Fibroblast of upper back skin (primary cell): ENCODE measurements at regions not wholly inside any gene's neighbourhood (a gene's known extent, or its start where the extent isn't known, plus 50 kb on each side); places are given as distances from the start of the nearest gene placed in this dataset.

ENCODE experiments used
- DNase-seq: peaks from one replicate; pipeline ENCODE4 v3.0.0-alpha.2; 2013

- no peak for DNase-seq
Measured at GRCh38 chr9:27625751-27626150, 52.5 kb upstream of the C9orf72 start.

GRCh38 chr9:27626244-27627187, 53.2 kb upstream of the C9orf72 start:
- DNase-seq = no peak

- DNase-seq = no peak
Measured at GRCh38 chr9:27627188-27627564, 53.9 kb upstream of the C9orf72 start.

GRCh38 chr9:27628311-27628710, 55.0 kb upstream of the C9orf72 start:
- no peak for DNase-seq

- no peak for DNase-seq
Measured at GRCh38 chr9:27629425-27629824, 56.1 kb upstream of the C9orf72 start.

GRCh38 chr9:27632254-27632653, 59.0 kb upstream of the C9orf72 start:
- no peak for DNase-seq

- no peak for DNase-seq
Measured at GRCh38 chr9:27633764-27634163, 60.5 kb upstream of the C9orf72 start.

GRCh38 chr9:27634879-27635278, 61.6 kb upstream of the C9orf72 start:
- DNase-seq = no peak

- DNase-seq = no peak
Measured at GRCh38 chr9:27638716-27639115, 65.4 kb upstream of the C9orf72 start.

GRCh38 chr9:27645161-27645840, 72.0 kb upstream of the C9orf72 start:
- no peak for DNase-seq

GRCh38 chr9:27653246-27653645, 80.0 kb upstream of the C9orf72 start:
- no peak for DNase-seq

GRCh38 chr9:27653957-27654356, 80.7 kb upstream of the C9orf72 start:
- no peak for DNase-seq

GRCh38 chr9:27654629-27655285, 81.5 kb upstream of the C9orf72 start:
- DNase-seq = no peak

- no peak for DNase-seq
Measured at GRCh38 chr9:27655441-27655840, 82.2 kb upstream of the C9orf72 start.

GRCh38 chr9:27659001-27659400, 85.7 kb upstream of the C9orf72 start:
- DNase-seq = no peak

GRCh38 chr9:27659571-27659970, 86.3 kb upstream of the C9orf72 start:
- no peak for DNase-seq

GRCh38 chr9:27660148-27660547, 86.9 kb upstream of the C9orf72 start:
- no peak for DNase-seq

- DNase-seq = no peak
Measured at GRCh38 chr9:27663526-27663925, 90.2 kb upstream of the C9orf72 start.

GRCh38 chr9:27664121-27664779, 91.0 kb upstream of the C9orf72 start:
- no peak for DNase-seq

- DNase-seq = no peak
Measured at GRCh38 chr9:27665136-27665535, 91.9 kb upstream of the C9orf72 start.

- DNase-seq = no peak
Measured at GRCh38 chr9:27668280-27668679, 95.0 kb upstream of the C9orf72 start.

- DNase-seq = no peak
Measured at GRCh38 chr9:27671636-27672035, 98.4 kb upstream of the C9orf72 start.

GRCh38 chr9:27672718-27673117, 99.4 kb upstream of the C9orf72 start:
- DNase-seq = no peak
